LNCAP (cell line): ENCODE measurements at regions not wholly inside any gene's neighbourhood (a gene's known extent, or its start where the extent isn't known, plus 50 kb on each side); places are given as distances from the start of the nearest gene placed in this dataset.

ENCODE experiments used
- CTCF ChIP-seq: fragments of 450-650 bp; IDR thresholded peaks from 2 replicates; pipeline ENCODE4 v1.5.1; 2017; ENCODE audit warnings: mild to moderate bottlenecking

- TF ChIP-seq CTCF: no peak
Observed at GRCh38 chr2:215780313-215780712, 233.0 kb downstream of the MREG start.

GRCh38 chr2:215779912-215780311, 233.4 kb downstream of the MREG start:
- TF ChIP-seq CTCF: no peak

GRCh38 chr2:215777465-215778044, 235.8 kb downstream of the MREG start:
- TF ChIP-seq CTCF: no peak

- no peak for TF ChIP-seq CTCF
Observed at GRCh38 chr2:215775106-215775505, 238.2 kb downstream of the MREG start.

- TF ChIP-seq CTCF: no peak
Observed at GRCh38 chr2:215773728-215774127, 239.6 kb downstream of the MREG start.

- no peak for TF ChIP-seq CTCF
Observed at GRCh38 chr2:215772634-215773563, 240.5 kb downstream of the MREG start.

GRCh38 chr2:215772003-215772402, 241.3 kb downstream of the MREG start:
- no peak for TF ChIP-seq CTCF
